ENCODE measurements at regions not wholly inside any gene's neighbourhood (a gene's known extent, or its start where the extent isn't known, plus 50 kb on each side); places are given as distances from the start of the nearest gene placed in this dataset.

GRCh38 chr4:31126881-31127398 lies 406.8 kb downstream of the PCDH7 start:
- Histone ChIP-seq H3K36me3 (ENCODE audit: control insufficient read depth, insufficient read depth, low read length) (no peaks in the 10 kb centered on the region), H3K9me3 (ENCODE audit: control insufficient read depth, insufficient read depth, low read length) (peaks cover 12% of the 10 kb centered on the region), H3K4me1 (ENCODE audit: control insufficient read depth, insufficient read depth, low read length) (no peaks in the 10 kb centered on the region), H3K4me3 (ENCODE audit: low read length) (no peak overlapping the region), H3K27me3 (ENCODE audit: control insufficient read depth, insufficient read depth, low read length) (no peaks in the 10 kb centered on the region), H3K27ac (ENCODE audit: low read length) (no peak overlapping the region)
- ATAC-seq: no peak
- intact Hi-C loops (cut with micrococcal nuclease): no loop called here
- H3K4me1 Mint-ChIP-seq: no peaks in the 10 kb centered on the region
- DNase-seq: no peak
- no peaks in the 10 kb centered on the region for H3K27me3 Mint-ChIP-seq (ENCODE audit: low read depth in 2 of 2)
- TF ChIP-seq, protein P1, sequence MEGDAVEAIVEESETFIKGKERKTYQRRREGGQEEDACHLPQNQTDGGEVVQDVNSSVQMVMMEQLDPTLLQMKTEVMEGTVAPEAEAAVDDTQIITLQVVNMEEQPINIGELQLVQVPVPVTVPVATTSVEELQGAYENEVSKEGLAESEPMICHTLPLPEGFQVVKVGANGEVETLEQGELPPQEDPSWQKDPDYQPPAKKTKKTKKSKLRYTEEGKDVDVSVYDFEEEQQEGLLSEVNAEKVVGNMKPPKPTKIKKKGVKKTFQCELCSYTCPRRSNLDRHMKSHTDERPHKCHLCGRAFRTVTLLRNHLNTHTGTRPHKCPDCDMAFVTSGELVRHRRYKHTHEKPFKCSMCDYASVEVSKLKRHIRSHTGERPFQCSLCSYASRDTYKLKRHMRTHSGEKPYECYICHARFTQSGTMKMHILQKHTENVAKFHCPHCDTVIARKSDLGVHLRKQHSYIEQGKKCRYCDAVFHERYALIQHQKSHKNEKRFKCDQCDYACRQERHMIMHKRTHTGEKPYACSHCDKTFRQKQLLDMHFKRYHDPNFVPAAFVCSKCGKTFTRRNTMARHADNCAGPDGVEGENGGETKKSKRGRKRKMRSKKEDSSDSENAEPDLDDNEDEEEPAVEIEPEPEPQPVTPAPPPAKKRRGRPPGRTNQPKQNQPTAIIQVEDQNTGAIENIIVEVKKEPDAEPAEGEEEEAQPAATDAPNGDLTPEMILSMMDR (IDR thresholded peaks at IDR 0.05): no peak
- H3K36me3 Mint-ChIP-seq: peaks cover 8% of the 10 kb centered on the region
- peaks cover 4 to 13% of the 10 kb centered on the region in 2 donors for H3K9me3 Mint-ChIP-seq
- H3K4me3 Mint-ChIP-seq: no peak overlapping the region
- H3K27ac Mint-ChIP-seq: no peak overlapping the region
- 82% methylated on average over 3 of the region's 5 CpGs for WGBS (ENCODE audit: insufficient coverage)

GRCh38 chr4:31130930-31131329 lies 410.8 kb downstream of the PCDH7 start:
- TF ChIP-seq, protein P1 (IDR thresholded peaks at IDR 0.05): no peak
- H3K4me1 Mint-ChIP-seq: no peaks in the 10 kb centered on the region
- intact Hi-C loops (cut with micrococcal nuclease): no loop called here

GRCh38 chr4:31134720-31135119 lies 414.6 kb downstream of the PCDH7 start:
- TF ChIP-seq, protein P1 (IDR thresholded peaks at IDR 0.05): no peak
- Mint-ChIP-seq H3K27me3 (ENCODE audit: low read depth in 2 of 2) (no peaks in the 10 kb centered on the region), H3K27ac (no peak overlapping the region), H3K36me3 (no peaks in the 10 kb centered on the region), H3K9me3 (peaks cover 7 to 9% of the 10 kb centered on the region in 2 donors), H3K4me1 (no peaks in the 10 kb centered on the region), H3K4me3 (no peak overlapping the region)
- no peak overlapping the region for H3K4me3 ChIP-seq (ENCODE audit: low read length)
- ATAC-seq: no peak
- H3K27me3 ChIP-seq (ENCODE audit: control insufficient read depth, insufficient read depth, low read length): no peaks in the 10 kb centered on the region
- H3K36me3 ChIP-seq (ENCODE audit: control insufficient read depth, insufficient read depth, low read length): no peaks in the 10 kb centered on the region
- DNase-seq: no peak
- intact Hi-C loops (cut with micrococcal nuclease): no loop called here
- no peaks in the 10 kb centered on the region for H3K9me3 ChIP-seq (ENCODE audit: control insufficient read depth, insufficient read depth, low read length)
- H3K4me1 ChIP-seq (ENCODE audit: control insufficient read depth, insufficient read depth, low read length): no peaks in the 10 kb centered on the region
- WGBS (ENCODE audit: insufficient coverage): 55% methylated on average over 1 of the region's 1 CpG
- no peak overlapping the region for H3K27ac ChIP-seq (ENCODE audit: low read length)

More at GRCh38 chr4:31130930-31131329, 410.8 kb downstream of the PCDH7 start:
- Mint-ChIP-seq H3K4me3 (no peak overlapping the region), H3K9me3 (peaks cover 4 to 12% of the 10 kb centered on the region in 2 donors), H3K27me3 (ENCODE audit: low read depth in 2 of 2) (no peaks in the 10 kb centered on the region), H3K36me3 (peaks cover 8% of the 10 kb centered on the region), H3K27ac (no peak overlapping the region)
- H3K36me3 ChIP-seq (ENCODE audit: control insufficient read depth, insufficient read depth, low read length): no peaks in the 10 kb centered on the region
- H3K27ac ChIP-seq (ENCODE audit: low read length): no peak overlapping the region
- no peaks in the 10 kb centered on the region for H3K27me3 ChIP-seq (ENCODE audit: control insufficient read depth, insufficient read depth, low read length)
- H3K4me3 ChIP-seq (ENCODE audit: low read length): no peak overlapping the region
- H3K9me3 ChIP-seq (ENCODE audit: control insufficient read depth, insufficient read depth, low read length): peaks cover 4% of the 10 kb centered on the region
- ATAC-seq (no peak), DNase-seq (no peak)
- 73% methylated on average over 3 of the region's 3 CpGs for WGBS (ENCODE audit: insufficient coverage)
- no peaks in the 10 kb centered on the region for H3K4me1 ChIP-seq (ENCODE audit: control insufficient read depth, insufficient read depth, low read length)

DNA sequence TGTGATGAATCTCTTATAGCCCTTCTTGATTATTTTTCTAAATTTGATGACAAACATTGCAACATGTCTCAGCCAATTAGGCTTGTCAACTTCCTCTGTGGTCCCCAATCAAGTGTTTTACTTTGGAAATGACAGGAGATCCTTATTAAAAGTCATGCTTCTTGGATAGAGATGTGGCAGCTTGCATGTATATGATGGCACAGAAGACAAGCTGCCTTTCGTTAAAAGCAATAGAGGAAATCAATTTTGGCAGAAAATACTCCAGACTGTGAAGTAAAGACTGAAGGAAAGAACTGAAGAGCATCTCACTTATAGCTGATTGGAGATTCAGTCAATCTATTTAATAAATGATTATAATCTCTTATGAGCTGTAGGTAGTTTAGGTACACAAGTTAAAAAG lies 419.6 kb downstream of the PCDH7 start:
- intact Hi-C loops (cut with micrococcal nuclease): no loop called here
- Histone ChIP-seq H3K4me1 (ENCODE audit: control insufficient read depth, insufficient read depth, low read length) (no peaks in the 10 kb centered on the region), H3K27ac (ENCODE audit: low read length) (no peak overlapping the region), H3K9me3 (ENCODE audit: control insufficient read depth, insufficient read depth, low read length) (peaks cover 3% of the 10 kb centered on the region), H3K36me3 (ENCODE audit: control insufficient read depth, insufficient read depth, low read length) (no peaks in the 10 kb centered on the region), H3K4me3 (ENCODE audit: low read length) (no peak overlapping the region), H3K27me3 (ENCODE audit: control insufficient read depth, insufficient read depth, low read length) (no peaks in the 10 kb centered on the region)
- no peaks in the 10 kb centered on the region for H3K27me3 Mint-ChIP-seq (ENCODE audit: low read depth in 2 of 2)
- WGBS (ENCODE audit: insufficient coverage): 71% methylated on average over 1 of the region's 1 CpG
- no peaks in the 10 kb centered on the region for H3K4me1 Mint-ChIP-seq
- H3K36me3 Mint-ChIP-seq: no peaks in the 10 kb centered on the region
- DNase-seq: no peak
- H3K9me3 Mint-ChIP-seq: peaks cover 6 to 9% of the 10 kb centered on the region in 2 donors
- TF ChIP-seq, protein P1 (IDR thresholded peaks at IDR 0.05): no peak
- no peak for ATAC-seq
- H3K27ac Mint-ChIP-seq: no peak overlapping the region
- no peak overlapping the region for H3K4me3 Mint-ChIP-seq

All from natural killer cell (primary cell).